GM21576 (cell line): ENCODE measurements at regions not wholly inside any gene's neighbourhood (a gene's known extent, or its start where the extent isn't known, plus 50 kb on each side); places are given as distances from the start of the nearest gene placed in this dataset.

Experiments used
- ATAC-seq: cut with Tn5 transposase; IDR thresholded peaks from one replicate; pipeline ENCODE4 v1.9.1; 2021; ENCODE audit warnings: mild to moderate bottlenecking, moderate library complexity; ENCODE audit not compliant: unreplicated experiment

GRCh38 chr3:162170581-162170980 is 674.0 kb downstream of the OTOL1 start:
- no peak for ATAC-seq

- no peak for ATAC-seq
Measured at GRCh38 chr3:162171970-162172369, 675.4 kb downstream of the OTOL1 start.

GRCh38 chr3:162175145-162175544 is 678.5 kb downstream of the OTOL1 start:
- no peak for ATAC-seq

- no peak for ATAC-seq
Measured at GRCh38 chr3:162175878-162176277, 679.3 kb downstream of the OTOL1 start.

- ATAC-seq: no peak
Measured at GRCh38 chr3:162183440-162183839, 686.8 kb downstream of the OTOL1 start.

GRCh38 chr3:162192340-162193029 is 695.9 kb downstream of the OTOL1 start:
- ATAC-seq: no peak

GRCh38 chr3:162193148-162194095 is 696.8 kb downstream of the OTOL1 start:
- ATAC-seq: no peak

GRCh38 chr3:162195147-162195546 is 698.5 kb downstream of the OTOL1 start:
- no peak for ATAC-seq

- ATAC-seq: no peak
Measured at GRCh38 chr3:162196964-162197363, 700.4 kb downstream of the OTOL1 start.

- no peak for ATAC-seq
Measured at GRCh38 chr3:162200836-162201235, 704.2 kb downstream of the OTOL1 start.

GRCh38 chr3:162206648-162207047 is 710.0 kb downstream of the OTOL1 start:
- no peak for ATAC-seq

GRCh38 chr3:162211470-162211869 is 714.9 kb downstream of the OTOL1 start:
- no peak for ATAC-seq

- no peak for ATAC-seq
Measured at GRCh38 chr3:162213196-162213595, 716.6 kb downstream of the OTOL1 start.

GRCh38 chr3:162213956-162214355 is 717.3 kb downstream of the OTOL1 start:
- no peak for ATAC-seq

- ATAC-seq: no peak
Measured at GRCh38 chr3:162217647-162218046, 721.0 kb downstream of the OTOL1 start.

- no peak for ATAC-seq
Measured at GRCh38 chr3:162218479-162218878, 721.9 kb downstream of the OTOL1 start.

GRCh38 chr3:162224746-162225145 is 728.1 kb downstream of the OTOL1 start:
- no peak for ATAC-seq

- no peak for ATAC-seq
Measured at GRCh38 chr3:162236949-162237348, 740.3 kb downstream of the OTOL1 start.

- no peak for ATAC-seq
Measured at GRCh38 chr3:162250782-162251181, 754.2 kb downstream of the OTOL1 start.

- ATAC-seq: no peak
Measured at GRCh38 chr3:162262129-162262528, 765.5 kb downstream of the OTOL1 start.

GRCh38 chr3:162263596-162263995 is 767.0 kb downstream of the OTOL1 start:
- ATAC-seq: no peak
